Central memory CD8-positive, alpha-beta T cell (primary cell): ENCODE measurements at regions not wholly inside any gene's neighbourhood (a gene's known extent, or its start where the extent isn't known, plus 50 kb on each side); places are given as distances from the start of the nearest gene placed in this dataset.
A peak's percentile ranks its signal among the peaks of the same experiment; 100 is the strongest.
"Not testable (repeated sequence)": the region's sequence is repeated elsewhere in the genome, so short reads cannot be mapped to it uniquely, and the experiment has no call there.

Experiments used
- ATAC-seq: fragments of 150-1000 bp; cut with Tn5 transposase; replicated peaks from 2 replicates; pipeline ENCODE4 v1.10.0; 2022; ENCODE audit warnings: mild to moderate bottlenecking, moderate FRiP score, moderate number of reproducible peaks; ENCODE audit not compliant: poor library complexity, severe bottlenecking; ENCODE audit errors: extremely low read depth
- DNase-seq, 2 donors: peaks; one replicate each; pipeline ENCODE4 v3.0.0; 2021; ENCODE audit warnings: low spot score in 2 of 2
- H3K27ac Mint-ChIP-seq: one replicate; pipeline ENCODE4 v1.8.0; 2022; ENCODE audit warnings: low read depth, mild to moderate bottlenecking, moderate library complexity, mixed read lengths
- H3K27me3 Mint-ChIP-seq: one replicate; pipeline ENCODE4 v1.8.0; 2022; ENCODE audit warnings: mixed read lengths
- H3K36me3 Mint-ChIP-seq: one replicate; pipeline ENCODE4 v1.8.0; 2022; ENCODE audit warnings: mild to moderate bottlenecking, moderate library complexity, mixed read lengths; ENCODE audit not compliant: insufficient read depth
- H3K4me1 Mint-ChIP-seq: one replicate; pipeline ENCODE4 v1.8.0; 2022; ENCODE audit warnings: mixed read lengths
- H3K4me3 Mint-ChIP-seq: one replicate; pipeline ENCODE4 v1.8.0; 2022; ENCODE audit warnings: mild to moderate bottlenecking, moderate library complexity, mixed read lengths
- H3K9me3 Mint-ChIP-seq: one replicate; pipeline ENCODE4 v1.8.0; 2022; ENCODE audit warnings: mixed read lengths

DNA sequence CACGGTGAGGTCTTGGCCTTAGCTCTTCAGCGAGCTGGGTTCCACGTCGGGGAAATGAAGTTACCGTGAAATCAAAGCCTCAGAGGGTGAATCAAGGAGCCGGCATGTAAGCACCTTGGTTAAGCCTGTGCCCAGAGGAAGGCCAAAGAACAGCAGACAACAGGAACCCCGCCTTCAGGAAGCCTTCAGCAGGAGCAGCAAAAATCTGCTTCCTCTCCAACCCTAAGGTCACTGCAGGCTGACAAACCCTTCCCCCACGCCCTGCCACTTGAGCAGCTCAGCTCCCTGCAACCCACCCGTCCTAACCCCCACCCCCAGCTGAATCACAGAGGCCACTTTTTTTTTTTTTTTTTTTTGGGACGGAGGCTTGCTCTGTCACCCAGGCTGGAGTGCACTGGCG lies 72.9 kb upstream of the LTA4H start:
- H3K27me3 Mint-ChIP-seq, result no peaks in the 10 kb centered on the region
- no peak overlapping the region for H3K4me3 Mint-ChIP-seq
- DNase-seq (no peak), ATAC-seq (peak; percentile 24)
- H3K9me3 Mint-ChIP-seq, result no peaks in the 10 kb centered on the region
- H3K27ac Mint-ChIP-seq, result peak overlapping the region; percentile 38
- H3K4me1 Mint-ChIP-seq, result peaks cover 7% of the 10 kb centered on the region
- no peaks in the 10 kb centered on the region for H3K36me3 Mint-ChIP-seq

DNA sequence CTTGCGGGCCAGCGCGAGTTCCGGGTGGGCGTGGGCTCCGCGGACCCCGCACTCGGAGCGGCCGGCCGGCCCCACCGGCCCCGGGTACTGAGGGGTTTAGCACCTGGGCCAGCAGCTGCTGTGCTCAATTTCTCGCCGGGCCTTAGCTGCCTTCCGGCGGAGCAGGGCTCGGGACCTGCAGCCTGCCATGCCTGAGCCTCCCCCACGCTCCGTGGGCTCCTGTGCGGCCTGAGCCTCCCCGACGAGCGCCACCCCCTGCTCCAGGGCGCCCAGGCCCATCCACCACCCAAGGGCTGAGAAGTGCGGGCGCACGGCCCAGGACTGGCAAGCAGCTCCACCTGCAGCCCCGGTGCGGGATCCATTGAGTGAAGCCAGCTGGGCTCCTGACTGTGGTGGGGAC lies 73.6 kb upstream of the LTA4H start:
- not testable (repeated sequence) for H3K27me3 Mint-ChIP-seq, DNase-seq, H3K27ac Mint-ChIP-seq, H3K9me3 Mint-ChIP-seq, H3K36me3 Mint-ChIP-seq, ATAC-seq, H3K4me3 Mint-ChIP-seq, H3K4me1 Mint-ChIP-seq

DNA sequence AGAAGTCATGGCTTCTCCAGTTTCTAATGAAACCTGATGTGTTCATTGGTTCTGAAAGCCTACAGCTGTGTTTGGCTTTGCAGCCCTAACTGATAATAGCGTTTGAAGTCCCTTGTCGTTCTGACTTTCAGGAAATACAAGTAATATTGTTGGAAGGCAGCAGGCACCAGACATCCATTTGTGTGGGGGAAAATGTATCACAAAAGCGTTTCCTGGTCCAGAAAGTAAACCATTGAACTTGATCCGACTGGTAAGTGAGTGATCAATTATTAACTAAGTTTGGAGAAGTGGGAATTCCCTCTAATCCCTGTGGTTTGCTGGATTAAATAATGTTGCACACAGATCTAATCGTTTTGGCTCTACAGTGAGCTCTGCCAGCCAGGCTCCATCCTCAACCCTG lies 77.3 kb upstream of the LTA4H start:
- ATAC-seq, result no peak
- no peak overlapping the region for H3K4me3 Mint-ChIP-seq

DNA sequence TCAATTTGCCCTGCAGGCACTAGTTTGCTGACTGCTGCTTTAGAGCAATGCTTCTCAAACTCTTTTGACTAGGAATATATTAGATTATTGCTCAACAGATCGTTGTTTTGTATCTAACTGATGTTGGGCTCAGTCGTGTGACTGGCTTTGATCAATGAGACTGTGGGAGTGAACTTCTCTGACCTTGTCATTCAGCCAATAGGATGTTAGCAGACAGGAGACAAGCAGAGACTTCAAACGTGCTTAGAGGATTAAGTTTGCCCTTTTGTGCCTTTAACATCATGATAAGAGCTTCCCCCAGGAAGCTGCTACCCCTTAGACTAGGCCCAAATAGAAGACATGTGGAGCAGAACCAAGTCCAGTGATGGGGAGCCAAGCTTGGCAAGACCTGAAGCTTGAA lies 76.7 kb upstream of the ELK3 start:
- Mint-ChIP-seq H3K36me3 (no peaks in the 10 kb centered on the region), H3K27ac (no peak overlapping the region), H3K9me3 (no peaks in the 10 kb centered on the region), H3K27me3 (peaks cover 9% of the 10 kb centered on the region), H3K4me1 (peaks cover 6% of the 10 kb centered on the region), H3K4me3 (no peak overlapping the region)
- DNase-seq, result no peak
- ATAC-seq, result no peak

More for the DNA sequence above, 77.3 kb upstream of the LTA4H start:
- Mint-ChIP-seq H3K27ac (no peak overlapping the region), H3K4me1 (peaks cover 7% of the 10 kb centered on the region), H3K9me3 (no peaks in the 10 kb centered on the region), H3K27me3 (peaks cover 9% of the 10 kb centered on the region), H3K36me3 (no peaks in the 10 kb centered on the region)
- no peak for DNase-seq

DNA sequence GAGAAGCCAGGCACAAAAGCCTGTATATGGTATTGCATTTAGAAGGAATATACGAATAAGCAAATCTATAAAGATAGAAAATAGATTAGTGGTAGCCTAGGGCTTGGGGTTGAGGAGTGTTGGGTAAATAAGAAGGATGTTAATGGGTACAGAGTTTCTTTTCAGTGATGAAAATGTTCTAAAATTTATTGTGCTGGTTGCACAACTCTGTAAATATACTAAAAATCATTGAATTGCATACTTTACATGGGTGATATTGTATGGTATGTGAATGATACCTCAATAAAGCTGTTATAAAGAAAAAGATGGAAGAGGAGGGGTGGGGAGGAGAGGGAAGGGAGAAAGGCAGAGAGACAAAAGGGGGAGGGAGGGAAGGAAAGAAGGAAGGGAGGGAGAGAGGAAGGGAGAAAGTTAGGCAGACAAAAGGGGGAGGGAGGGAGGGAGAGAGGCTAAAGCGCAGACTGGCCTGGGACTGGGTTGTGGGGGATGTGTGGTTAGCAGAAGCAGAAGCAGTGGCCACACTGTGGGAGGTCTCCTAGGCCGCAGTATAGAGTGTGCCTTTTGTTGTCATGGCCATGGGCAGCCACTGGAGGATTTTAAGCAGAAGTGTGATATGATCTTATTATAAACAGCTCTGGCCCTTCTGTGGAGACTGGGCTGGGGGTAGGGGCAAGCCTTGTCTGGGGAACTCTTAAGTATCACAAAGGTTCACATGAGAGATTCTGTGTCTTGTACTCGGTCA lies 73.6 kb upstream of the ELK3 start:
- Mint-ChIP-seq H3K36me3 (no peaks in the 10 kb centered on the region), H3K4me3 (no peak overlapping the region), H3K4me1 (peaks cover 6% of the 10 kb centered on the region), H3K27me3 (no peaks in the 10 kb centered on the region), H3K27ac (no peak overlapping the region), H3K9me3 (no peaks in the 10 kb centered on the region)
- DNase-seq (no peak), ATAC-seq (peak; percentile 56)

DNA sequence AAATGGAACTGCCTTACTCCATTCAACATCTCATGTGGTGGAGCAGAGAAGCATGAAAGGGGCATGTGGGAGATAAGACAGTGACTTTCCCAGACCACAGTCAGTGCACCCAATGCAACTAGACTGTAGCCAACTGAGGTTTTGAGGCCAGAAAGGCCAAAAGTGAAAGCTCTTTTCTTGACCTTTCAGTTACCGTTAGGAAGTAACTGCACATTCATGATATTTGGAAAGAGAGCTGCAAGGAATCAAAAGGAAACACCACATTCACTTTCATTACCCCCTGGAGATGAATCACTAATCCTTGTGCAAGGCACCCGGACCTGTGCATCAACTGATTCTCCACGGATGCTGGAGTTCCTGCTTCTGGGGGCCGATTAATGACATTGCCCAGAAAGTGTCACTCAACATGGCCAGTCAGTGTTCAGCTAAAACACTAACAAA lies 72.9 kb upstream of the ELK3 start:
- no peaks in the 10 kb centered on the region for H3K9me3 Mint-ChIP-seq

DNA sequence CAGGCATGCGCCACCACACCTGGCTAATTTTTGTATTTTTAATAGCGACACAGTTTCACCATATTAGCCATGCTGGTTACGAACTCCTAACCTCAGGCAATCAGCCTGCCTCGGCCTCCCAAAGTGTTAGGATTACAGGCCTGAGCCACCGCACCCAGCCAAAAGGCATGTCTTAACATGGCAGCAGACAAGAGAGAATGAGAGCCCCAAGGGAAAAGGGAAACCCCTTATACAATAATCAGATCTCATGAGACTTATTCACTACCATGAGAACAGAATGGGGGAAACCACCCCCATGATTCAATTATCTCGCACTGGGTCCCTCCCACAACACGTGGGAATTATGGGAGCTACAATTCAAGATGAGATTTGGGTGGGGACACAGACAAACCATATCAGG lies 65.9 kb upstream of the ELK3 start:
- H3K27me3 Mint-ChIP-seq, result peaks cover 33% of the 10 kb centered on the region
- H3K9me3 Mint-ChIP-seq, H3K4me1 Mint-ChIP-seq, H3K27ac Mint-ChIP-seq, H3K36me3 Mint-ChIP-seq, H3K4me3 Mint-ChIP-seq, ATAC-seq, DNase-seq: not testable (repeated sequence)

More for the DNA sequence above, 72.9 kb upstream of the ELK3 start:
- ATAC-seq, result peak; percentile 24
- no peaks in the 10 kb centered on the region for H3K27me3 Mint-ChIP-seq
- H3K4me3 Mint-ChIP-seq, result no peak overlapping the region
- H3K27ac Mint-ChIP-seq, result no peak overlapping the region
- DNase-seq, result no peak
- H3K4me1 Mint-ChIP-seq, result peaks cover 6% of the 10 kb centered on the region
- H3K36me3 Mint-ChIP-seq, result no peaks in the 10 kb centered on the region

DNA sequence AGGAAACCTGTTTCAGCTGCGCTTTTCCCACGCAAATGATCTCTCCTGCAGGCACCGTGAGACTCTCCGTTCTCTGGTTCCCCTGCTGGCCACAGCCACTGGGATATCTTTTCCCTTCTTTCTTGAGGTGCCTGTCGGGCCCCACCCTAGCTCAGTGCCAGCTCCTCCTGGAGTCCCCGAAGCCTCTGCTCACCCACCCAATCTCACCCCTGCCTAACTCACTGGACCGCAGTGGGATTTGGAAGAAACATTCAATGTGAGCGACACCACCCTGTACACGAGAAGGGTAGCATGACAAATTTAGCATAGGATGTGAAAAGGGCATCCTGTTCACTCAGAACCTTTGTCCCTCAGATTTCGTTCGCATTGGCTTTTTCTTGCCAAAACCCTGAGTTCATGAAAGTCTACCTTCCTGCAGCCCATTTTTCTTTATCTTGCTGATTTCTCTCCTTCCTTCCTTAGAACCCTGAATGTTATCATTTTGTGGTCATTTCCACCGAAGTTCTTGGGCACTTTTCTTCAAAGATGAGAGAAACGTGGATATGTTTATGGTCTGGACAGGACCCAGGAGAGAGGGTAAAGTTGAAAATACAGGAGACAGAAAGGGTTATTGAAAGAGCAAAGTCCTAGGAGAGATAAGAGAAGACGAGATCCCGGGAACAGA lies 63.6 kb upstream of the ELK3 start:
- no peak for ATAC-seq
- no peaks in the 10 kb centered on the region for H3K4me1 Mint-ChIP-seq
- H3K27me3 Mint-ChIP-seq, result peaks cover 44% of the 10 kb centered on the region
- H3K9me3 Mint-ChIP-seq, result no peaks in the 10 kb centered on the region
- DNase-seq, result no peak
- no peak overlapping the region for H3K27ac Mint-ChIP-seq
- H3K36me3 Mint-ChIP-seq, result no peaks in the 10 kb centered on the region
- H3K4me3 Mint-ChIP-seq, result no peak overlapping the region

DNA sequence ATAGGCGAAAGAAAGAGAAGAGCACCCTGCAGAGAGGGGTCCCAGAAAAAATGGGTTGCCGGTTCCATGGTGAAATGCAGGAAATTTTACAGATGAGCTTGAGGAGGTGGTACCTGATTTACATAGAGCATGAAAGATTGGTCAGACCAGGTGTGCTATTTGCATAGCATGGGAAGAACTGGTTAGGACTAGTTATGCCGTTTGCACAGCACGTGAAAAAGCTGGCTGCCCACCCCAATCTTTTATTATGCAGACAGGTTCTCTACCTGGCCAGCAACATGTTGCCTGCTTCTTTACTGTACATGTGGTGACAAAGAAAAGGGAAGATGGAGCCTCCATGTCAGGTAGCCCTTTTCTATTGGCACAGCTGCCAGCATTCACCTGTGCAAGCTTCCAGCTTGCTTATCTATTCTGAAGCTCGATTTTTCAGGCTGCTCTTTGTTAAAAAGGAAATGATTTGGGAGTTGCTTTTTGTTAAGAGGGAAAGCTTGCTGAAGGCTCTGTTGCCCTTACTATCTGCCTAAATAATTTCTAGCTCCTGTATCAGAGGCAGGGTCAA lies 62.9 kb upstream of the ELK3 start:
- Mint-ChIP-seq H3K9me3 (no peaks in the 10 kb centered on the region), H3K36me3 (no peaks in the 10 kb centered on the region), H3K27me3 (peaks cover 44% of the 10 kb centered on the region), H3K27ac (no peak overlapping the region), H3K4me1 (peaks cover 1% of the 10 kb centered on the region), H3K4me3 (no peak overlapping the region)
- DNase-seq (no peak), ATAC-seq (no peak)

DNA sequence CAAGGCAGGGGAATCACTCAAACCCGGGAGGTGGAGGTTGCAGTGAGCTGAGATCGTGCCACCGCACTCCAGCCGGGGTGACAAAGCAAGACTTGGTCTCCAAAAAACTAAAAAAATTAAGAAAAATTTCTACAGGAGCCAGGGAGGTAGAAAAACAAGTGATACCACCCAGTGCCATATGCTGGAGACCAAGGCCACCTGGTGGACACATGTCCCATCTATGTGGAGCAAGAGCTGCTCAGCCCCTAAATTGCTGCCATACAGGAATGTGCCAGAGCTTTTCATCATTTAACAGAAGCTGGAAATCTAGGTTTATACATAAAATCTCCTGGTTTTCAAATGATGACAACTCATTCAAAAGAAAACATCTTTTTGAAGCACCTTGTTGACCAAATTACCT lies 61.4 kb upstream of the ELK3 start:
- Mint-ChIP-seq H3K9me3 (no peaks in the 10 kb centered on the region), H3K36me3 (no peaks in the 10 kb centered on the region), H3K27ac (no peak overlapping the region), H3K4me3 (no peak overlapping the region), H3K4me1 (peaks cover 5% of the 10 kb centered on the region), H3K27me3 (peaks cover 38% of the 10 kb centered on the region)
- ATAC-seq (no peak), DNase-seq (no peak)

DNA sequence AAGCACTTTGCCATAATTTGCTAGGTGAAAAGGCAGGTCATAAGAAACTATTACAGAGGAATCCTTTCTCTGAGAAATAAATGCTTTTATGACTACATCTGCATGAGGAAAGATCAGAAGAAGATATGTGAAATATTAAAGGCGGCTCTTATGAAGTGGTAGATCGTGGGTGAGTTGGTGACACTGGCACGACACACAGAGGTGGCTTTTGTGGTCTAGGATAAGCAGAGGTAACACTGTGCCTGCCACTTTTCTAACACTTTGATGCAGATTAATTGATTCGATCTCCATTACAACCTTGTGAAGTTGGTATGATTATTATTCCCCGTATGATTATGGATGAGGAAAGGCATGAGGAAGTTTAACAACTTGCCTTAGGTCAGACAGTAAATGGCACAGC lies 60.0 kb upstream of the ELK3 start:
- no peaks in the 10 kb centered on the region for H3K9me3 Mint-ChIP-seq
- ATAC-seq, result peak; percentile 54
- no peak for DNase-seq
- no peak overlapping the region for H3K4me3 Mint-ChIP-seq
- H3K27ac Mint-ChIP-seq, result no peak overlapping the region
- H3K27me3 Mint-ChIP-seq, result peaks cover 38% of the 10 kb centered on the region
- peaks cover 5% of the 10 kb centered on the region for H3K4me1 Mint-ChIP-seq
- no peaks in the 10 kb centered on the region for H3K36me3 Mint-ChIP-seq

DNA sequence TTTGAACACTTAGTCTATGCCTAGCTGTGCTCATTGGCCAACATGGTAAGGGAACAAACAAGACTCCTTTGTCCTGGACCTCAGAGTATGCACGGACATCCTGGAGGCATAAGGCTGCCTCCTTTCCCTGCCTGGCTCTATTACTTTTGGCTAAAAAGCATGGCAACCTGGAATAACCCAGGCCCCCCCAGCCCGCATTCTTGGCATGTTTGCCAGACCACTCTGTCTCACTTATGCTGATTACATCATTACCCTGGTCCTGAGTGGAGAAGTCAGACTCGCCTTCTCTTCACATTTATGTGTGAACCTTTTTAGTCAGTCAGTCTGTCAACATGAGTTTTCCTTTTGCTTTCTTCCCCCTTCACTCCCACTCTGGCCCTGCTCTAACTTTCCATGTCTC lies 58.0 kb upstream of the ELK3 start:
- Mint-ChIP-seq H3K4me1 (peaks cover 5% of the 10 kb centered on the region), H3K36me3 (no peaks in the 10 kb centered on the region), H3K27me3 (peaks cover 26% of the 10 kb centered on the region), H3K9me3 (no peaks in the 10 kb centered on the region), H3K4me3 (no peak overlapping the region), H3K27ac (no peak overlapping the region)
- no peak for DNase-seq
- ATAC-seq, result no peak
